ENCODE measurements at regions not wholly inside any gene's neighbourhood (a gene's known extent, or its start where the extent isn't known, plus 50 kb on each side); places are given as distances from the start of the nearest gene placed in this dataset.
"Not testable (repeated sequence)": the region's sequence is repeated elsewhere in the genome, so short reads cannot be mapped to it uniquely, and the experiment has no call there.

DNA sequence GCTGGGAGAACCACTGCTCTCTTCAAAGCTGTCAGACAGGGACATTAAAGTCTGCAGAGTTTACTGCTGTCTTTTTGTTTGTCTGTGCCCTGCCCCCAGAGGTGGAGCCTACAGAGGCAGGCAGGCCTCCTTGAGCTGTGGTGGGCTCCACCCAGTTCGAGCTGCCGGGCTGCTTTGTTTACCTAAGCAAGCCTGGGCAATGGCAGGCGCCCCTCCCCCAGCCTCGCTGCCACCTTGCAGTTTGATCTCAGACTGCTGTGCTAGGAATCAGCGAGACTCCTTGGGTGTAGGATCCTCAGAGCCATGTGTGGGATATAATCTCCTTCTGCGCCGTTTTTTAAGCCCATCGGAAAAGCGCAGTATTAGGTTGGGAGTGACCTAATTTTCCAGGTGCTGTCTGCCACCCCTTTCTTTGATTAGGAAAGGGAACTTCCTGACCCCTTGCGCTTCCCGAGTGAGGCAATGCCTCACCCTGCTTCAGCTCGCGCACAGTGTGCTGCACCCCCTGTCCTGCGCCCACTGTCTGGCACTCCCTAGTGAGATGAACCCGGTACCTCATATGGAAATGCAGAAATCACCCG lies 298.3 kb upstream of the MIS18BP1 start:
- H2BK15ac ChIP-seq (ENCODE audit: low read depth, low read length); H3K14ac ChIP-seq (replicated peaks; ENCODE audit: low read depth, low read length); H3K4me3 ChIP-seq (ENCODE audit: insufficient read depth, low read depth, low read length); dilution Hi-C loops (cut with HindIII; ENCODE audit: low sequenced_read_pairs, unreplicated experiment); H4K8ac ChIP-seq (ENCODE audit: low read depth in 2 of 2, low read length in 2 of 2); H3K79me1 ChIP-seq (ENCODE audit: low read depth in 1 of 2, low read length in 2 of 2); H3K36me3 ChIP-seq (ENCODE audit: control insufficient read depth, insufficient read depth, low read length); BruUV-seq (replicated peaks); H2BK120ac ChIP-seq (ENCODE audit: low read depth, low read length); H2BK5ac ChIP-seq (ENCODE audit: low read depth, low read length, poor library complexity, severe bottlenecking); H3K9ac ChIP-seq (ENCODE audit: low read depth, low read length); H2BK20ac ChIP-seq (ENCODE audit: low read depth, low read length); H3K4me1 ChIP-seq (ENCODE audit: control insufficient read depth, insufficient read depth, low read length); H3K56ac ChIP-seq (ENCODE audit: extremely low read depth, insufficient read depth, low read length); H4K5ac ChIP-seq (ENCODE audit: low read depth, low read length); H3K4ac ChIP-seq (ENCODE audit: low read depth, low read length); H4K91ac ChIP-seq (ENCODE audit: insufficient read depth, low read depth, low read length); H3K4me2 ChIP-seq (ENCODE audit: low read depth, low read length); CTCF ChIA-PET; H2AFZ ChIP-seq (replicated peaks; ENCODE audit: low read length, poor library complexity); H3K23ac ChIP-seq (ENCODE audit: low read depth, low read length); DNase-seq; H2AK9ac ChIP-seq (replicated peaks; ENCODE audit: low read depth, low read length, poor library complexity); H4K20me1 ChIP-seq (ENCODE audit: insufficient read depth, low read length); H3K27ac ChIP-seq (ENCODE audit: insufficient read depth, low read length); intact Hi-C loops (cut with micrococcal nuclease); H2AK5ac ChIP-seq (ENCODE audit: low read depth, low read length); POLR2A ChIA-PET (ENCODE audit: unreplicated experiment); H3K9me1 ChIP-seq (ENCODE audit: insufficient read depth, low read length); ATAC-seq (ENCODE audit: low read depth); H3K27me3 ChIP-seq (ENCODE audit: control insufficient read depth, insufficient read depth, low read length); H3K18ac ChIP-seq (ENCODE audit: low read depth, low read length); in situ Hi-C loops (cut with MboI; ENCODE audit: low sequenced_read_pairs): not testable (repeated sequence)
- 72% methylated on average over 5 of the region's 16 CpGs; no CpG with 5 or more reads in 1 of the 2 experiments for WGBS, 2 experiments (ENCODE audit: extremely low coverage in 2 of 2, insufficient read length in 1 of 2)
- H3K9me3 ChIP-seq (ENCODE audit: control insufficient read depth, insufficient read depth, low read length), result peaks cover 10% of the 10 kb centered on the region
